OCI-LY3 (cell line): ENCODE measurements at regions not wholly inside any gene's neighbourhood (a gene's known extent, or its start where the extent isn't known, plus 50 kb on each side); places are given as distances from the start of the nearest gene placed in this dataset.

Experiments used
- CTCF ChIP-seq: fragments of 200-600, 300-600 bp; sonication (generic); IDR thresholded peaks from 2 replicates; pipeline ENCODE4 v1.5.1; 2014; ENCODE audit warnings: antibody characterized with exemption, low read length, low read depth
- EZH2phosphoT487 ChIP-seq: fragments of 200-600 bp; shearing (Covaris generic); IDR thresholded peaks from 2 replicates; pipeline ENCODE4 v1.6.1; 2018; ENCODE audit warnings: antibody characterized with exemption, mixed run types, low read depth

- TF ChIP-seq CTCF (no peak), EZH2phosphoT487 (no peak)
Measured at GRCh38 chr2:100733391-100734187, 86.3 kb upstream of the NPAS2 start.
